ENCODE measurements at regions not wholly inside any gene's neighbourhood (a gene's known extent, or its start where the extent isn't known, plus 50 kb on each side); places are given as distances from the start of the nearest gene placed in this dataset.

- CTCF ChIA-PET = interaction anchor here (0.7 kb wide), 1 partner anchor 1473 kb away, joined by 3 read pairs; no protein-coding TSS in a partner anchor
- H3K4me1 ChIP-seq (ENCODE audit: control extremely low read depth in 1 of 4, control insufficient read depth in 4 of 4, insufficient read depth in 4 of 4, low read length in 3 of 4) = peaks cover 13 to 48% (median 31%) of the 10 kb centered on the region in 4 experiments
- peak overlapping the region in 3 of 7 experiments; percentile 3 to 43 (median 20) for H3K4me3 ChIP-seq (ENCODE audit: control insufficient read depth in 1 of 7, extremely low read depth in 1 of 7, insufficient read depth in 4 of 7, low read depth in 2 of 7, low read length in 6 of 7)
- H3K9me3 ChIP-seq (ENCODE audit: control extremely low read depth in 1 of 5, control insufficient read depth in 4 of 5, insufficient read depth in 2 of 5, low read depth in 1 of 5, low read length in 4 of 5) = no peaks in the 10 kb centered on the region
- 3% methylated on average over 6 of the region's 10 CpGs for WGBS (ENCODE audit: insufficient coverage)
- POLR2A ChIA-PET = no interaction called here
- H3K27ac ChIP-seq (ENCODE audit: insufficient read depth in 1 of 2, low read depth in 1 of 2, low read length in 2 of 2, poor library complexity in 1 of 2, severe bottlenecking in 2 of 2) = peak overlapping the region in 1 of 2 experiments; percentile 57
- no peaks in the 10 kb centered on the region for H3K36me3 ChIP-seq (ENCODE audit: control insufficient read depth in 4 of 4, insufficient read depth in 4 of 4, low read length in 3 of 4)
- peak; percentile 70 to 92 (median 87) for DNase-seq
- H3K27me3 ChIP-seq (replicated peaks in 2 of 5; ENCODE audit: control insufficient read depth in 4 of 5, insufficient read depth in 5 of 5, low read length in 4 of 5) = peaks cover 0 to 22% (median 15%) of the 10 kb centered on the region in 5 experiments
These were observed 495.2 kb downstream of the GLRX3 start for GRCh38 chr10:130631142-130632096.

GRCh38 chr10:130634816-130635215, 498.6 kb downstream of the GLRX3 start:
- no peak overlapping the region for H3K27ac ChIP-seq (ENCODE audit: insufficient read depth in 1 of 2, low read depth in 1 of 2, low read length in 2 of 2, poor library complexity in 1 of 2, severe bottlenecking in 2 of 2)
- DNase-seq = peak; percentile 33 to 73 (median 69)

GRCh38 chr10:130635528-130635927, 499.3 kb downstream of the GLRX3 start:
- peaks cover 10 to 45% (median 28%) of the 10 kb centered on the region in 4 experiments for H3K4me1 ChIP-seq (ENCODE audit: control extremely low read depth in 1 of 4, control insufficient read depth in 4 of 4, insufficient read depth in 4 of 4, low read length in 3 of 4)
- CTCF ChIA-PET = no interaction called here
- H3K27me3 ChIP-seq (replicated peaks in 2 of 5; ENCODE audit: control insufficient read depth in 4 of 5, insufficient read depth in 5 of 5, low read length in 4 of 5) = peaks cover 8 to 48% (median 21%) of the 10 kb centered on the region in 5 experiments
- POLR2A ChIA-PET = no interaction called here
- WGBS (ENCODE audit: insufficient coverage) = 67% methylated on average over 8 of the region's 9 CpGs
- H3K36me3 ChIP-seq (ENCODE audit: control insufficient read depth in 4 of 4, insufficient read depth in 4 of 4, low read length in 3 of 4) = no peaks in the 10 kb centered on the region
- H3K9me3 ChIP-seq (ENCODE audit: control extremely low read depth in 1 of 5, control insufficient read depth in 4 of 5, insufficient read depth in 2 of 5, low read depth in 1 of 5, low read length in 4 of 5) = peaks cover 0 to 10% (median 0%) of the 10 kb centered on the region in 5 experiments
- H3K4me3 ChIP-seq (ENCODE audit: control insufficient read depth in 1 of 7, extremely low read depth in 1 of 7, insufficient read depth in 4 of 7, low read depth in 2 of 7, low read length in 6 of 7) = peak overlapping the region in 1 of 7 experiments; percentile 0
- H3K27ac ChIP-seq (ENCODE audit: insufficient read depth in 1 of 2, low read depth in 1 of 2, low read length in 2 of 2, poor library complexity in 1 of 2, severe bottlenecking in 2 of 2) = no peak overlapping the region
- DNase-seq = no peak

More at GRCh38 chr10:130634816-130635215, 498.6 kb downstream of the GLRX3 start:
- ChIA-PET POLR2A (interaction anchor here (0.6 kb wide), 1 partner anchor 13 kb away, joined by 3 read pairs; no protein-coding TSS in a partner anchor), CTCF (no interaction called here)
- 0% methylated on average over 4 of the region's 4 CpGs for WGBS (ENCODE audit: insufficient coverage)
- Histone ChIP-seq H3K27me3 (replicated peaks in 2 of 5; ENCODE audit: control insufficient read depth in 4 of 5, insufficient read depth in 5 of 5, low read length in 4 of 5) (peaks cover 8 to 45% (median 21%) of the 10 kb centered on the region in 5 experiments), H3K4me1 (ENCODE audit: control extremely low read depth in 1 of 4, control insufficient read depth in 4 of 4, insufficient read depth in 4 of 4, low read length in 3 of 4) (peaks cover 13 to 52% (median 32%) of the 10 kb centered on the region in 4 experiments), H3K4me3 (ENCODE audit: control insufficient read depth in 1 of 7, extremely low read depth in 1 of 7, insufficient read depth in 4 of 7, low read depth in 2 of 7, low read length in 6 of 7) (no peak overlapping the region), H3K9me3 (ENCODE audit: control extremely low read depth in 1 of 5, control insufficient read depth in 4 of 5, insufficient read depth in 2 of 5, low read depth in 1 of 5, low read length in 4 of 5) (peaks cover 0 to 4% (median 0%) of the 10 kb centered on the region in 5 experiments), H3K36me3 (ENCODE audit: control insufficient read depth in 4 of 4, insufficient read depth in 4 of 4, low read length in 3 of 4) (no peaks in the 10 kb centered on the region)

- no peak overlapping the region for H3K27ac ChIP-seq (ENCODE audit: insufficient read depth in 1 of 2, low read depth in 1 of 2, low read length in 2 of 2, poor library complexity in 1 of 2, severe bottlenecking in 2 of 2)
- CTCF ChIA-PET = no interaction called here
- H3K36me3 ChIP-seq (ENCODE audit: control insufficient read depth in 4 of 4, insufficient read depth in 4 of 4, low read length in 3 of 4) = no peaks in the 10 kb centered on the region
- POLR2A ChIA-PET = no interaction called here
- peaks cover 9 to 36% (median 21%) of the 10 kb centered on the region in 4 experiments for H3K4me1 ChIP-seq (ENCODE audit: control extremely low read depth in 1 of 4, control insufficient read depth in 4 of 4, insufficient read depth in 4 of 4, low read length in 3 of 4)
- WGBS (ENCODE audit: insufficient coverage) = 10% methylated on average over 2 of the region's 6 CpGs
- peaks cover 0 to 10% (median 0%) of the 10 kb centered on the region in 5 experiments for H3K9me3 ChIP-seq (ENCODE audit: control extremely low read depth in 1 of 5, control insufficient read depth in 4 of 5, insufficient read depth in 2 of 5, low read depth in 1 of 5, low read length in 4 of 5)
- peak overlapping the region in 1 of 7 experiments; percentile 26 for H3K4me3 ChIP-seq (ENCODE audit: control insufficient read depth in 1 of 7, extremely low read depth in 1 of 7, insufficient read depth in 4 of 7, low read depth in 2 of 7, low read length in 6 of 7)
- H3K27me3 ChIP-seq (replicated peaks in 2 of 5; ENCODE audit: control insufficient read depth in 4 of 5, insufficient read depth in 5 of 5, low read length in 4 of 5) = peaks cover 8 to 48% (median 21%) of the 10 kb centered on the region in 5 experiments
- peak; percentile 25 to 67 (median 51) for DNase-seq
These were observed 500.2 kb downstream of the GLRX3 start for GRCh38 chr10:130636313-130636930.

GRCh38 chr10:130637089-130637676, 501.0 kb downstream of the GLRX3 start:
- 39% methylated on average over 2 of the region's 4 CpGs for WGBS (ENCODE audit: insufficient coverage)
- CTCF ChIA-PET = no interaction called here
- H3K4me3 ChIP-seq (ENCODE audit: control insufficient read depth in 1 of 7, extremely low read depth in 1 of 7, insufficient read depth in 4 of 7, low read depth in 2 of 7, low read length in 6 of 7) = no peak overlapping the region

GRCh38 chr10:130638991-130639390, 502.8 kb downstream of the GLRX3 start:
- Histone ChIP-seq H3K4me3 (ENCODE audit: control insufficient read depth in 1 of 7, extremely low read depth in 1 of 7, insufficient read depth in 4 of 7, low read depth in 2 of 7, low read length in 6 of 7) (no peak overlapping the region), H3K27ac (ENCODE audit: insufficient read depth in 1 of 2, low read depth in 1 of 2, low read length in 2 of 2, poor library complexity in 1 of 2, severe bottlenecking in 2 of 2) (no peak overlapping the region), H3K36me3 (ENCODE audit: control insufficient read depth in 4 of 4, insufficient read depth in 4 of 4, low read length in 3 of 4) (no peaks in the 10 kb centered on the region), H3K9me3 (ENCODE audit: control extremely low read depth in 1 of 5, control insufficient read depth in 4 of 5, insufficient read depth in 2 of 5, low read depth in 1 of 5, low read length in 4 of 5) (peaks cover 0 to 13% (median 0%) of the 10 kb centered on the region in 5 experiments), H3K4me1 (ENCODE audit: control extremely low read depth in 1 of 4, control insufficient read depth in 4 of 4, insufficient read depth in 4 of 4, low read length in 3 of 4) (peaks cover 4 to 24% (median 10%) of the 10 kb centered on the region in 4 experiments), H3K27me3 (replicated peaks in 2 of 5; ENCODE audit: control insufficient read depth in 4 of 5, insufficient read depth in 5 of 5, low read length in 4 of 5) (peaks cover 8 to 49% (median 18%) of the 10 kb centered on the region in 5 experiments)
- no peak for DNase-seq
- POLR2A ChIA-PET = no interaction called here
- 100% methylated on average over 1 of the region's 4 CpGs for WGBS (ENCODE audit: insufficient coverage)
- CTCF ChIA-PET = no interaction called here

More at GRCh38 chr10:130637089-130637676, 501.0 kb downstream of the GLRX3 start:
- POLR2A ChIA-PET = no interaction called here
- Histone ChIP-seq H3K36me3 (ENCODE audit: control insufficient read depth in 4 of 4, insufficient read depth in 4 of 4, low read length in 3 of 4) (no peaks in the 10 kb centered on the region), H3K27ac (ENCODE audit: insufficient read depth in 1 of 2, low read depth in 1 of 2, low read length in 2 of 2, poor library complexity in 1 of 2, severe bottlenecking in 2 of 2) (no peak overlapping the region), H3K4me1 (ENCODE audit: control extremely low read depth in 1 of 4, control insufficient read depth in 4 of 4, insufficient read depth in 4 of 4, low read length in 3 of 4) (peaks cover 4 to 29% (median 13%) of the 10 kb centered on the region in 4 experiments), H3K9me3 (ENCODE audit: control extremely low read depth in 1 of 5, control insufficient read depth in 4 of 5, insufficient read depth in 2 of 5, low read depth in 1 of 5, low read length in 4 of 5) (peaks cover 0 to 13% (median 0%) of the 10 kb centered on the region in 5 experiments), H3K27me3 (replicated peaks in 2 of 5; ENCODE audit: control insufficient read depth in 4 of 5, insufficient read depth in 5 of 5, low read length in 4 of 5) (peaks cover 8 to 48% (median 21%) of the 10 kb centered on the region in 5 experiments)
- no peak for DNase-seq
